HFF-Myc (cell line): ENCODE measurements at regions not wholly inside any gene's neighbourhood (a gene's known extent, or its start where the extent isn't known, plus 50 kb on each side); places are given as distances from the start of the nearest gene placed in this dataset.
"Not testable (repeated sequence)": the region's sequence is repeated elsewhere in the genome, so short reads cannot be mapped to it uniquely, and the experiment has no call there.

Source experiments
- DNase-seq: peaks from one replicate; pipeline ENCODE4 v3.0.0-alpha.2; 2011; ENCODE audit warnings: low read depth; ENCODE audit errors: extremely low read depth
- H3K4me3 ChIP-seq: replicated peaks from 2 replicates; pipeline ENCODE4 v1.5.1; 2011; ENCODE audit warnings: low read depth, mild to moderate bottlenecking, control low read depth, low read length
- CTCF ChIP-seq: IDR thresholded peaks from 2 replicates; pipeline ENCODE4 v1.5.1; 2012; ENCODE audit warnings: mild to moderate bottlenecking, low read depth, low read length, control low read depth; ENCODE audit errors: missing control alignments

GRCh38 chr2:88396209-88396608 lies 56.3 kb downstream of the FOXI3 start:
- no peak for DNase-seq
- TF ChIP-seq CTCF = no peak
- no peak overlapping the region for H3K4me3 ChIP-seq

GRCh38 chr2:88377641-88377991 lies 74.9 kb downstream of the FOXI3 start:
- no peak for DNase-seq

GRCh38 chr2:88372042-88372441 lies 80.5 kb downstream of the FOXI3 start:
- H3K4me3 ChIP-seq = no peak overlapping the region
- TF ChIP-seq CTCF = no peak
- DNase-seq = no peak

More at GRCh38 chr2:88377641-88377991, 74.9 kb downstream of the FOXI3 start:
- no peak overlapping the region for H3K4me3 ChIP-seq
- TF ChIP-seq CTCF = no peak

- H3K4me3 ChIP-seq, DNase-seq: not testable (repeated sequence)
Measured at GRCh38 chr2:88365408-88365807, 87.1 kb downstream of the FOXI3 start.

- no peak for TF ChIP-seq CTCF
- no peak overlapping the region for H3K4me3 ChIP-seq
- no peak for DNase-seq
Measured at GRCh38 chr2:88355486-88355885, 97.0 kb downstream of the FOXI3 start.

GRCh38 chr2:88351249-88351601 lies 101.3 kb downstream of the FOXI3 start:
- DNase-seq = no peak
- no peak overlapping the region for H3K4me3 ChIP-seq
- no peak for TF ChIP-seq CTCF

GRCh38 chr2:88350331-88351248 lies 101.9 kb downstream of the FOXI3 start:
- TF ChIP-seq CTCF = peak; percentile 83
- H3K4me3 ChIP-seq = no peak overlapping the region
- DNase-seq = peak; percentile 6
